ENCODE measurements at regions not wholly inside any gene's neighbourhood (a gene's known extent, or its start where the extent isn't known, plus 50 kb on each side); places are given as distances from the start of the nearest gene placed in this dataset.

DNA sequence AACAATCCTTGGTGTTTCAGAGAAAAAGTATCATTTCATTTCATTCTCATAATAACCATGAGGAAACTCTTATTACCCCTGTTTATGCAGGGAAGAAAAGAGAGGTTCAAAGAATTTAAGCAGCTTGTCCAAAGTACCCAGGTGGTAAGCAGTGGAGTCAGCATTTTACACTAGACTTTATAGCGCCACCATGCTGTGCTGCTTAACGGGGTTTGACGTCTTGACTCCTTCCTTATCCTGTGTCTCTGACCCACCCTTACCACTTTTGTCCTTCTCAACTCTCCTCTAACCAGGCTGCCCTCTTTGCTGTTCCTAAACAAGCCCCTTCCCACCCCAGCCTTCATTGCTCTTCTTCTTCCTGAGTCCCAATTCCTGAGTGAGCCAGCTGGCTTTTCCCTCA lies 117.0 kb upstream of the AHR start:
- no peak overlapping the region for H3K27ac Mint-ChIP-seq
- H3K36me3 Mint-ChIP-seq (ENCODE audit: low read depth) = no peaks in the 10 kb centered on the region
- H3K4me3 Mint-ChIP-seq = no peak overlapping the region
- no peak for DNase-seq
- peaks cover 19% of the 10 kb centered on the region for H3K4me1 Mint-ChIP-seq (ENCODE audit: low read depth)
- no peaks in the 10 kb centered on the region for H3K9me3 Mint-ChIP-seq
- H3K27me3 Mint-ChIP-seq = no peaks in the 10 kb centered on the region

DNA sequence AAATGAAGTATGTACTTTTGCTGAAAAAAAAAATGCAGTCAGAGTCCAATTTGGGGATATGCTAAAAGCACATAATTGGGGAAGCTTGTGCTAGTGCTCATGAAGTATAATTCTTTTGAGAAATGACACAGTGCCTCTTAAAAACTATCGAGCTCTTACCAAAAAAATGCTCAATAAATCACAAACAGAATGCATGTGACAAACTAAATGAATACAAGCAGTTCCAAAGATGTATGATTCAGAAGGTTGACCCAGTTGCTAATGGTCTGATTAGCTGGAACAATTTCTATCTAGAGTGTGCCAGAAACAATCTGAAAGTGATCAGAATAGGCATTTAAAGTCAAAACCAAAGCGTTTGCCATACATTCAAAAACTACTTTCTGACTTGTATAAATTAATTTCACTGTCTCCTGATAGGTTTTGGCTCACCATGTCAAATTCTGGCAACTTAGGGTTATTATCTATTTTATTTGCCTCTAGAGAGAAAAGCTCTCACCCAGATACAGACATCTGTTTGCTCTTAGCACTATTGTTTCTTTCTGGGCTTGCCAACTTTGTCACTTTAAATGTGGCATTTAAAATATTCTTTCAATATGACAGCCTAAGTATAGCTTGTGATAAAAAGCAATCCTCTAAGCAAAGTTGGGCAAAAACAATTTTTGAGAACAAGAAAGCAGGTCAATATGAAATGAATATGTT lies 114.7 kb upstream of the AHR start:
- no peak for DNase-seq
- H3K9me3 Mint-ChIP-seq = no peaks in the 10 kb centered on the region
- no peak overlapping the region for H3K27ac Mint-ChIP-seq
- H3K4me1 Mint-ChIP-seq (ENCODE audit: low read depth) = peaks cover 18% of the 10 kb centered on the region
- no peak overlapping the region for H3K4me3 Mint-ChIP-seq
- H3K27me3 Mint-ChIP-seq = no peaks in the 10 kb centered on the region
- H3K36me3 Mint-ChIP-seq (ENCODE audit: low read depth) = no peaks in the 10 kb centered on the region

DNA sequence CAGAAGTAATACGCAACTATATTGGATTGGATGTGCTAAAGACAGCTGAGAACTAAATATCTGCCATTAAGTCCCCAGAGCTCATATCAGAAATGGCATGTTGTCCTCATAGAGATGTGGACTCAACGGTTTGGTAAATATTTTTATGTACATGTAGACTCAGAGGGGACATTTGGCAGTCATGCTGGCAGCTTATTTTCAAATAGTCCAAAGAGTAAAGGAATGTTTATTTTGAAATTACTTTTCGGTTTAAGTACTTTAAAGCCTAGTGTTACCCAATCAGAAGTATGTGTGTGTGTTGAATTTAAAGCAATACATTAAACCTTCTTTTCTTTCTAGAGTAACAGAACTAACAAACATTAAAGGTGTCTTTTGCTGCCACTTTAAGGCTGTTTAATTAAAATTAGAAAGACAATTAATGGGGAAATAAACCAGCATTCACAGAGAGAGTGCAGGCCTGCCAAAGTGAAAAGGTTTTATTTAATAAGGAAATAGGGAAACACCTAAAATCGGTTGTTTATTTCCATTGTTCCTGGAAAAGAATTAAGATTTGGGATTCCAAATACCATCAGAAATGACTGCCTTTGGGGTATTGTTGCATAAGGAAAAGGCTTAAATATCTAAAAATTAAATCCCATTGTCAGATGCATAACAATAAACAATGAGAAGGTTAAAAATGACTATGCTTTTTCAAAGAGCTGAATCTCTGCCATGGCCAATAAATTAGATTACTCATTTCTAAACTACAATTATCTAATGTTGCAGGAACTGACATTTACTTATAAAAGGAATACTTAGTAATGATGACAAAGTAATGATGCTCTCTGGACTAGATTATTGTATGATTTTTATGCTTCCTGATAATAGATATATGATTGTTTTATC lies 113.4 kb upstream of the AHR start:
- H3K9me3 Mint-ChIP-seq = no peaks in the 10 kb centered on the region
- no peak overlapping the region for H3K4me3 Mint-ChIP-seq

GRCh38 chr7:17185690-17186070 lies 112.8 kb upstream of the AHR start:
- no peaks in the 10 kb centered on the region for H3K27me3 Mint-ChIP-seq
- no peak for DNase-seq
- H3K27ac Mint-ChIP-seq = peak overlapping the region; percentile 16
- no peak overlapping the region for H3K4me3 Mint-ChIP-seq
- H3K36me3 Mint-ChIP-seq (ENCODE audit: low read depth) = no peaks in the 10 kb centered on the region
- peaks cover 18% of the 10 kb centered on the region for H3K4me1 Mint-ChIP-seq (ENCODE audit: low read depth)
- H3K9me3 Mint-ChIP-seq = no peaks in the 10 kb centered on the region

More for the DNA sequence above, 113.4 kb upstream of the AHR start:
- Mint-ChIP-seq H3K27me3 (no peaks in the 10 kb centered on the region), H3K36me3 (ENCODE audit: low read depth) (no peaks in the 10 kb centered on the region), H3K27ac (no peak overlapping the region), H3K4me1 (ENCODE audit: low read depth) (peaks cover 18% of the 10 kb centered on the region)
- DNase-seq = no peak

GRCh38 chr7:17186745-17187530 lies 111.5 kb upstream of the AHR start:
- no peak for DNase-seq
- no peak overlapping the region for H3K27ac Mint-ChIP-seq
- no peaks in the 10 kb centered on the region for H3K27me3 Mint-ChIP-seq
- H3K4me3 Mint-ChIP-seq = no peak overlapping the region
- peaks cover 18% of the 10 kb centered on the region for H3K4me1 Mint-ChIP-seq (ENCODE audit: low read depth)
- no peaks in the 10 kb centered on the region for H3K9me3 Mint-ChIP-seq
- no peaks in the 10 kb centered on the region for H3K36me3 Mint-ChIP-seq (ENCODE audit: low read depth)

GRCh38 chr7:17194656-17195055 lies 103.8 kb upstream of the AHR start:
- no peaks in the 10 kb centered on the region for H3K36me3 Mint-ChIP-seq (ENCODE audit: low read depth)
- no peaks in the 10 kb centered on the region for H3K27me3 Mint-ChIP-seq
- DNase-seq = no peak
- no peak overlapping the region for H3K27ac Mint-ChIP-seq
- peaks cover 19% of the 10 kb centered on the region for H3K4me1 Mint-ChIP-seq (ENCODE audit: low read depth)
- no peak overlapping the region for H3K4me3 Mint-ChIP-seq
- no peaks in the 10 kb centered on the region for H3K9me3 Mint-ChIP-seq

DNA sequence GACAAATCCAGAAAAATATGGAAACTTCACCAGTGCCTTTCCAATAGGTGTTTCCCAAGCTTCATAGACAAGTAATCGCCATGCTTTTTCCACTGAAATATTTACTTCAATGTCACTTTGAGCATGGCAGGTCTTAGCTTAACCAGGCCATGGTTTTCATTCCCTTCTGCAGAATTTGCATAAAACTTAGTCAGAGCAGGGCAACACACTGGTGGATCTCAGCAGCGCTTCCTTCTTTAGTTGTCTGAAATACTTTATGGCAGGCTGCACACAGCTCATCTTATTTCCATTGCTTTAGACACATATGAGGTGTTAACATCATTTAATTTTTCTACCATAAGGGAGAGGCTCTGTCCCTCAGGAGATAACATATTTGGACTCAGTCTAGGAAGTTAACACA lies 102.9 kb upstream of the AHR start:
- no peak for DNase-seq
- Mint-ChIP-seq H3K27ac (no peak overlapping the region), H3K36me3 (ENCODE audit: low read depth) (no peaks in the 10 kb centered on the region), H3K4me1 (ENCODE audit: low read depth) (peaks cover 19% of the 10 kb centered on the region), H3K4me3 (no peak overlapping the region), H3K27me3 (no peaks in the 10 kb centered on the region), H3K9me3 (no peaks in the 10 kb centered on the region)

GRCh38 chr7:17205910-17206309 lies 92.5 kb upstream of the AHR start:
- DNase-seq = no peak
- Mint-ChIP-seq H3K36me3 (ENCODE audit: low read depth) (no peaks in the 10 kb centered on the region), H3K27me3 (no peaks in the 10 kb centered on the region), H3K9me3 (no peaks in the 10 kb centered on the region), H3K4me3 (no peak overlapping the region), H3K4me1 (ENCODE audit: low read depth) (no peaks in the 10 kb centered on the region), H3K27ac (no peak overlapping the region)

DNA sequence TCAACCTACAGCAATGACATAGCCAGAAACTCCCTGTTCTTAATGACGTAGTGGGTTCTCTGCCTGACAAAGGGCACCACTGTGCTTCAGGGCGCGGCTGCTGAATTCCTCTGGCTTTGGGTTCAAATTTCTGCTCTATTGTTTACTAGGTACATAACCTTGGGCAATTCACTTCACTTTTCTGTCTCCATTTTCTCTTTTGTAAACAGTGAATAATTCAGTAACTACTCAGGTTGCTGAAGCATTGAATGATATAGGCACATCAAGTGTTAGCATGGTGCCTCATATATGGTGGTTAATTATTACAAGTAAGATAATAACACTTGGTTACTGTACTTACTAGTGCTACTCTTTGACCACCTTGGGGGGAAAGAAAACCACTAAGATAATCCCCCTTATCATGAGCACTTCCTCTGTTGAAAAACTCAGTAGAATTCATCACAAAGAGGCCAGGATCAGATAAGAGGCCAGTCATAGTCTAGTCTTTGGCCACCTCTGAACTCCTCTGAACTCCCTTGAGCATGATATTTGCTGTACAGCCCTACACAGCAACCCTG lies 92.0 kb upstream of the AHR start:
- Mint-ChIP-seq H3K27me3 (no peaks in the 10 kb centered on the region), H3K36me3 (ENCODE audit: low read depth) (no peaks in the 10 kb centered on the region), H3K4me1 (ENCODE audit: low read depth) (no peaks in the 10 kb centered on the region), H3K27ac (no peak overlapping the region), H3K4me3 (no peak overlapping the region), H3K9me3 (no peaks in the 10 kb centered on the region)
- no peak for DNase-seq

DNA sequence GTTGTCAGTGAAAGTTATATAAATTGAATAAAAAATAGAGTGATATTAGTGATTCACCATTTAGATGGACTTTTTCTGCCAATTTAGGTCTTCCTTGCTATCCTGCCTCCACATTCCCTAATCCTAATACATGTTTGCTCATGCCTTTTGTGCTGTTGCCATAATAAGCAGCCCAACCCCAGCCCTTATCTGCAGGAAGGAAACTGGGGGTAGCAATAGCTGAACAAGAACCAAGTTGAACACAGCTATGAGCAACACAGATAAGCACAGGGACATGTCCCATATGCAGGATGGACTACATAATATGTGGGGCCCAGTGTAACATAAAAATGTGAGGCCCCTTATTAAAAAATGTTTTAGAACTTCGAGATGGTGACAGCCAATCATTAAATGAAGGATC lies 91.2 kb upstream of the AHR start:
- DNase-seq = no peak
- H3K9me3 Mint-ChIP-seq = no peaks in the 10 kb centered on the region
- H3K36me3 Mint-ChIP-seq (ENCODE audit: low read depth) = no peaks in the 10 kb centered on the region
- no peak overlapping the region for H3K4me3 Mint-ChIP-seq
- H3K27me3 Mint-ChIP-seq = no peaks in the 10 kb centered on the region
- H3K27ac Mint-ChIP-seq = no peak overlapping the region
- H3K4me1 Mint-ChIP-seq (ENCODE audit: low read depth) = no peaks in the 10 kb centered on the region

GRCh38 chr7:17209101-17209500 lies 89.4 kb upstream of the AHR start:
- Mint-ChIP-seq H3K27ac (no peak overlapping the region), H3K36me3 (ENCODE audit: low read depth) (no peaks in the 10 kb centered on the region), H3K9me3 (no peaks in the 10 kb centered on the region), H3K4me1 (ENCODE audit: low read depth) (no peaks in the 10 kb centered on the region), H3K27me3 (no peaks in the 10 kb centered on the region), H3K4me3 (no peak overlapping the region)
- DNase-seq = no peak

- DNase-seq = no peak
- no peaks in the 10 kb centered on the region for H3K4me1 Mint-ChIP-seq (ENCODE audit: low read depth)
- H3K36me3 Mint-ChIP-seq (ENCODE audit: low read depth) = no peaks in the 10 kb centered on the region
- peaks cover 4% of the 10 kb centered on the region for H3K9me3 Mint-ChIP-seq
- no peaks in the 10 kb centered on the region for H3K27me3 Mint-ChIP-seq
- no peak overlapping the region for H3K4me3 Mint-ChIP-seq
- no peak overlapping the region for H3K27ac Mint-ChIP-seq
These were observed 87.1 kb upstream of the AHR start for GRCh38 chr7:17211307-17211836.

DNA sequence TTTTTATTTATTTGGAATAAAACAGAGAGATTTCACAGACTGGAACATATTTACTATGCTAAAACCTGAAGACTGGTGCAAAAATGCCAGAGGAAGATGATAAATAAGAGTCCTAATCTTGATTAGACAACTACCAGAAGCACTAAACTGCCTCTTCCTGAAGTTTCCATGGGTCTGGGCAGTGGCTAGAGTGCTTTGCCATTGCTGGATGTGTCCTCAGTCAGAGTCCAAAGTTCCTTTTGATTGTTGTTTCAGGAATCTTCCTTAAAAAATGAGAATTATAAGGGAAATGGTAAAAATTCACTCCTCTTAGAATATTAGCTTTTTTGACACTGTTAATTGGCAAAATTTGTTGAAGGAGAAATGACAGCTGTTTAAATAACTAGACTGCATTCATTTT lies 86.3 kb upstream of the AHR start:
- Mint-ChIP-seq H3K4me3 (no peak overlapping the region), H3K9me3 (peaks cover 4% of the 10 kb centered on the region), H3K27ac (no peak overlapping the region), H3K4me1 (ENCODE audit: low read depth) (no peaks in the 10 kb centered on the region), H3K36me3 (ENCODE audit: low read depth) (no peaks in the 10 kb centered on the region), H3K27me3 (no peaks in the 10 kb centered on the region)
- DNase-seq = no peak

DNA sequence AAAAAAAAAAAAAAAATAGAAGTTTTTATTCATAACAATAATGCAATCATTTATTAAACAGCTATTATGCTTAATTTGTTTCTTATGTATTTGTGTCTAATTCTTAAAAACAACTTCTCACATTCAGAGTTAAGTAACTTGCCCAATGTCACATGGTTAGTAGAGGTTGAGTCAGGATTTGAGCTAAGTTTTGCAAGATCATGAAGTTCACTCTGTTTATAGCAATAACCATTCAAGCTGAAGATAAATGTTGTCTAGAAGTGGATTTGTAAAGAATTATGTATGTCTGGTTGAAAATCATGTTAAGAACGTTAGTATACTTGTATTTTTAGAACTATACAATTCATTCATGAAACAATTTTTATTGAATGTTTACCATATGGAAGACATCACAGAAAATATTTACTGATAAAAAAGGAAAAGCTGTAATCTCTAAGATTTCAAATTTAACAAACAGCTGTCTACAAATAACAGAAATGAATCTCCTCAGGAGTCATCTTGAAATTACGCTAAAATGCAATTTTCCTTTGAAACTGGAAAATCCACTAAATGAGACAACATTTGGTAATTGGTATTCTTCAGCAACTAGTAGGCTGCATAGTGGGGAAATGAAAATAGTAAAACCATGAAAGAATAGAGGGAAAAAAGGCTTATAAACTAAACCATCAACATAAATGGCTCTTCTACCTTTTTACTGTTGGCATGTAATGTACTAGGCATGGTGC lies 70.5 kb upstream of the AHR start:
- H3K36me3 Mint-ChIP-seq (ENCODE audit: low read depth) = no peaks in the 10 kb centered on the region
- H3K27ac Mint-ChIP-seq = no peak overlapping the region
- H3K4me3 Mint-ChIP-seq = no peak overlapping the region
- no peaks in the 10 kb centered on the region for H3K27me3 Mint-ChIP-seq
- peaks cover 5% of the 10 kb centered on the region for H3K9me3 Mint-ChIP-seq
- peaks cover 12% of the 10 kb centered on the region for H3K4me1 Mint-ChIP-seq (ENCODE audit: low read depth)
- no peak for DNase-seq

Measured in activated T-cell treated with anti-CD3 and anti-CD28 coated beads, Interleukin-2, amount 50 U/mL, for 24 hours (primary cell).